Trophoblast cell (in vitro differentiated cells and primary cell): ENCODE measurements at regions not wholly inside any gene's neighbourhood (a gene's known extent, or its start where the extent isn't known, plus 50 kb on each side); places are given as distances from the start of the nearest gene placed in this dataset.
A peak's percentile ranks its signal among the peaks of the same experiment; 100 is the strongest.

ENCODE experiments used
- DNase-seq, 2 donors: peaks; one replicate each; pipeline ENCODE4 v3.0.0-alpha.2; 2016
- H2AFZ ChIP-seq: 2 replicates; pipeline ENCODE4 v1.6.1; 2013; ENCODE audit warnings: low read length, moderate library complexity, mild to moderate bottlenecking; ENCODE audit not compliant: insufficient read depth, poor library complexity
- H2AK5ac ChIP-seq: 2 replicates; pipeline ENCODE4 v1.6.1; 2013; ENCODE audit warnings: mild to moderate bottlenecking, low read length
- H2BK120ac ChIP-seq: 2 replicates; pipeline ENCODE4 v1.6.1; 2013; ENCODE audit warnings: low read length, mild to moderate bottlenecking, moderate library complexity; ENCODE audit not compliant: insufficient read depth, poor library complexity
- H2BK12ac ChIP-seq: 2 replicates; pipeline ENCODE4 v1.6.1; 2013; ENCODE audit warnings: mild to moderate bottlenecking, low read length, moderate library complexity
- H2BK5ac ChIP-seq: 2 replicates; pipeline ENCODE4 v1.6.1; 2013; ENCODE audit warnings: low read length, low read depth, moderate library complexity, mild to moderate bottlenecking; ENCODE audit not compliant: poor library complexity
- H3K14ac ChIP-seq: 2 replicates; pipeline ENCODE4 v1.6.1; 2013; ENCODE audit warnings: mild to moderate bottlenecking, low read length
- H3K18ac ChIP-seq: 2 replicates; pipeline ENCODE4 v1.6.1; 2013; ENCODE audit warnings: mild to moderate bottlenecking, low read length
- H3K23ac ChIP-seq: 2 replicates; pipeline ENCODE4 v1.6.1; 2013; ENCODE audit warnings: low read length
- H3K27ac ChIP-seq: 2 replicates; pipeline ENCODE4 v1.5.1; 2013; ENCODE audit warnings: low read depth, mild to moderate bottlenecking, inconsistent platforms, low read length, moderate library complexity
- H3K27me3 ChIP-seq: 2 replicates; pipeline ENCODE4 v1.6.1; 2013; ENCODE audit warnings: inconsistent platforms, mild to moderate bottlenecking, low read length, moderate library complexity; ENCODE audit not compliant: insufficient read depth
- H3K36me3 ChIP-seq, 2 experiments: 1 replicate in 1 of 2; 2 replicates in 1 of 2; pipeline ENCODE4 v1.6.1; 2013; ENCODE audit warnings: low read length in 2 of 2, mild to moderate bottlenecking in 2 of 2, moderate library complexity in 1 of 2; ENCODE audit not compliant: insufficient read depth in 2 of 2, control insufficient read depth in 1 of 2
- H3K4ac ChIP-seq: 2 replicates; pipeline ENCODE4 v1.6.1; 2013; ENCODE audit warnings: low read depth, mild to moderate bottlenecking, low read length, moderate library complexity
- H3K4me1 ChIP-seq, 2 experiments: 1 replicate in 1 of 2; 2 replicates in 1 of 2; pipeline ENCODE4 v1.6.1; 2013; ENCODE audit warnings: low read length in 2 of 2, mild to moderate bottlenecking in 2 of 2, moderate library complexity in 1 of 2; ENCODE audit not compliant: insufficient read depth in 2 of 2, control insufficient read depth in 1 of 2
- H3K4me2 ChIP-seq: 2 replicates; pipeline ENCODE4 v1.6.1; 2013; ENCODE audit warnings: inconsistent platforms, mild to moderate bottlenecking, low read length, moderate library complexity
- H3K4me3 ChIP-seq: 2 replicates; pipeline ENCODE4 v1.5.1; 2013; ENCODE audit warnings: mild to moderate bottlenecking, low read depth, low read length, inconsistent platforms
- H3K79me1 ChIP-seq: one replicate; pipeline ENCODE4 v1.6.1; 2013; ENCODE audit warnings: low read length
- H3K79me2 ChIP-seq: 2 replicates; pipeline ENCODE4 v1.6.1; 2013; ENCODE audit warnings: low read length, mild to moderate bottlenecking; ENCODE audit not compliant: control insufficient read depth, insufficient read depth, poor library complexity
- H3K9ac ChIP-seq: 2 replicates; pipeline ENCODE4 v1.6.1; 2013; ENCODE audit warnings: mild to moderate bottlenecking, low read length
- H3K9me3 ChIP-seq: 2 replicates; pipeline ENCODE4 v1.6.1; 2013; ENCODE audit warnings: low read depth, mild to moderate bottlenecking, control low read depth, inconsistent platforms, low read length; ENCODE audit not compliant: insufficient read depth
- H4K12ac ChIP-seq: 2 replicates; pipeline ENCODE4 v1.6.1; 2013; ENCODE audit warnings: low read depth, mild to moderate bottlenecking, low read length, moderate library complexity
- H4K8ac ChIP-seq: 2 replicates; pipeline ENCODE4 v1.6.1; 2013; ENCODE audit warnings: low read depth, mild to moderate bottlenecking, low read length, moderate library complexity
- H4K91ac ChIP-seq: one replicate; pipeline ENCODE4 v1.6.1; 2013; ENCODE audit warnings: low read depth, mild to moderate bottlenecking, low read length, moderate library complexity
- WGBS: extraction: QIAGEN DNeasy Blood & Tissue Kit; methylation state at CpG from one replicate; pipeline ENCODE4 v1.1.7; 2013; ENCODE audit warnings: missing lambda C conversion rate; ENCODE audit not compliant: insufficient read length, insufficient coverage; ENCODE audit errors: extremely low coverage; 5-methylcytosine and 5-hydroxymethylcytosine counted together

GRCh38 chr3:191775451-191776233 is 314.7 kb downstream of the PYDC2 start:
- Histone ChIP-seq H4K8ac (no peak overlapping the region), H3K4me1 (peaks cover 3 to 5% of the 10 kb centered on the region in 2 experiments), H3K27ac (peak overlapping the region; percentile 85), H3K9me3 (no peaks in the 10 kb centered on the region), H4K12ac (no peak overlapping the region), H3K4me3 (no peak overlapping the region), H3K4me2 (no peak overlapping the region), H4K91ac (peak overlapping the region; percentile 37), H3K18ac (no peak overlapping the region), H3K9ac (no peak overlapping the region), H3K79me2 (no peaks in the 10 kb centered on the region), H2AFZ (no peak overlapping the region), H2BK12ac (no peak overlapping the region), H3K36me3 (peaks cover 0 to 2% of the 10 kb centered on the region in 2 experiments), H2AK5ac (no peak overlapping the region), H2BK5ac (no peak overlapping the region), H3K4ac (no peak overlapping the region), H3K79me1 (peaks cover 5% of the 10 kb centered on the region), H3K14ac (no peak overlapping the region), H3K27me3 (no peaks in the 10 kb centered on the region), H2BK120ac (peak overlapping the region; percentile 24), H3K23ac (no peak overlapping the region)
- DNase-seq: peak; percentile 53 to 82
- no CpG with 5 or more reads among the region's 5 CpGs for WGBS

- H4K8ac ChIP-seq: no peak overlapping the region
- H4K91ac ChIP-seq: no peak overlapping the region
- H3K9me3 ChIP-seq: no peaks in the 10 kb centered on the region
- H3K4ac ChIP-seq: no peak overlapping the region
- peaks cover 0 to 3% of the 10 kb centered on the region in 2 experiments for H3K4me1 ChIP-seq
- H2BK5ac ChIP-seq: no peak overlapping the region
- no peak overlapping the region for H3K18ac ChIP-seq
- no peaks in the 10 kb centered on the region for H3K27me3 ChIP-seq
- no peak overlapping the region for H3K23ac ChIP-seq
- DNase-seq: no peak
- peaks cover 2% of the 10 kb centered on the region for H3K79me1 ChIP-seq
- H2AK5ac ChIP-seq: no peak overlapping the region
- no peak overlapping the region for H2BK120ac ChIP-seq
- no peak overlapping the region for H2AFZ ChIP-seq
- H3K14ac ChIP-seq: no peak overlapping the region
- no peak overlapping the region for H3K4me2 ChIP-seq
- peaks cover 0 to 2% of the 10 kb centered on the region in 2 experiments for H3K36me3 ChIP-seq
- WGBS: no CpG with 5 or more reads among the region's 4 CpGs
- no peak overlapping the region for H3K9ac ChIP-seq
- H4K12ac ChIP-seq: no peak overlapping the region
- H3K4me3 ChIP-seq: no peak overlapping the region
- H2BK12ac ChIP-seq: no peak overlapping the region
- H3K79me2 ChIP-seq: no peaks in the 10 kb centered on the region
- H3K27ac ChIP-seq: no peak overlapping the region
Measured at GRCh38 chr3:191781044-191781443, 320.1 kb downstream of the PYDC2 start.

- no peak overlapping the region for H3K18ac ChIP-seq
- peaks cover 0 to under 1% of the 10 kb centered on the region in 2 experiments for H3K36me3 ChIP-seq
- H2AFZ ChIP-seq: no peak overlapping the region
- no peak overlapping the region for H3K4me3 ChIP-seq
- no peak overlapping the region for H3K23ac ChIP-seq
- H3K27ac ChIP-seq: no peak overlapping the region
- H3K79me2 ChIP-seq: no peaks in the 10 kb centered on the region
- no peaks in the 10 kb centered on the region for H3K4me1 ChIP-seq
- H2BK120ac ChIP-seq: no peak overlapping the region
- H2BK12ac ChIP-seq: no peak overlapping the region
- H4K91ac ChIP-seq: no peak overlapping the region
- H4K12ac ChIP-seq: no peak overlapping the region
- no peaks in the 10 kb centered on the region for H3K27me3 ChIP-seq
- no peak overlapping the region for H2AK5ac ChIP-seq
- no peak overlapping the region for H3K4ac ChIP-seq
- no peak overlapping the region for H3K9ac ChIP-seq
- H3K9me3 ChIP-seq: no peaks in the 10 kb centered on the region
- H3K4me2 ChIP-seq: no peak overlapping the region
- no peak overlapping the region for H3K14ac ChIP-seq
- no peak overlapping the region for H2BK5ac ChIP-seq
- H3K79me1 ChIP-seq: no peaks in the 10 kb centered on the region
- no peak for DNase-seq
- no peak overlapping the region for H4K8ac ChIP-seq
Measured at GRCh38 chr3:191783024-191783423, 322.1 kb downstream of the PYDC2 start.

- H2BK12ac ChIP-seq: no peak overlapping the region
- no peaks in the 10 kb centered on the region for H3K4me1 ChIP-seq
- no peak overlapping the region for H3K18ac ChIP-seq
- no peaks in the 10 kb centered on the region for H3K27me3 ChIP-seq
- peaks cover 0 to 2% of the 10 kb centered on the region in 2 experiments for H3K36me3 ChIP-seq
- H2AK5ac ChIP-seq: no peak overlapping the region
- DNase-seq: no peak
- H2BK120ac ChIP-seq: no peak overlapping the region
- no peaks in the 10 kb centered on the region for H3K79me1 ChIP-seq
- no peaks in the 10 kb centered on the region for H3K79me2 ChIP-seq
- no peak overlapping the region for H4K12ac ChIP-seq
- no peak overlapping the region for H3K27ac ChIP-seq
- no peak overlapping the region for H2BK5ac ChIP-seq
- H3K23ac ChIP-seq: no peak overlapping the region
- H4K8ac ChIP-seq: no peak overlapping the region
- no peak overlapping the region for H2AFZ ChIP-seq
- no peak overlapping the region for H3K4ac ChIP-seq
- no peak overlapping the region for H4K91ac ChIP-seq
- no peak overlapping the region for H3K4me2 ChIP-seq
- WGBS: no CpG with 5 or more reads among the region's 1 CpG
- no peak overlapping the region for H3K4me3 ChIP-seq
- peaks cover 6% of the 10 kb centered on the region for H3K9me3 ChIP-seq
- no peak overlapping the region for H3K14ac ChIP-seq
- H3K9ac ChIP-seq: no peak overlapping the region
Measured at GRCh38 chr3:191790934-191791333, 330.0 kb downstream of the PYDC2 start.
